ENCODE measurements at regions not wholly inside any gene's neighbourhood (a gene's known extent, or its start where the extent isn't known, plus 50 kb on each side); places are given as distances from the start of the nearest gene placed in this dataset.
"Not testable (repeated sequence)": the region's sequence is repeated elsewhere in the genome, so short reads cannot be mapped to it uniquely, and the experiment has no call there.

GRCh38 chr15:49706805-49707204 is 86.0 kb downstream of the DTWD1 start:
- no peak for DNase-seq (ENCODE audit: low read depth)

DNA sequence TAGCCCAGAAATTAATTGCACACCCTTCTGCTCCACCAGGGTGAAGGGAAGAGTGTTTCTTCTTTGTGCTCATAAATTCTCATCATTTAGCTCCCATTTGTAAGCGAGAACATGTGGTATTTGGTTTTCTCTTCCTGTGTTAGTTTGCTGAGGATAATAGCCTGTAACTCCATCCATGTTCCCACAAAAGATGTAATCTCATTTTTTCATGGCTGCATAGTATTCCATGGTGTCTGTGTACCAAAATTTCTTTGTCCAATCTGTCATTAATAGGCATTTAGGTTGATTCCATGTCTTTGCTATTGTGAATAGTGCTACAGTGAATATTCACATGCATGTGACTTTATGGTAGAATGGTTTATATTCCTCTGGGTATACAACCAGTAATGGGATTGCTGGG is 86.8 kb downstream of the DTWD1 start:
- no peak for DNase-seq (ENCODE audit: low read depth)

GRCh38 chr15:49709646-49710214 is 88.9 kb downstream of the DTWD1 start:
- DNase-seq (ENCODE audit: low read depth), result no peak

DNA sequence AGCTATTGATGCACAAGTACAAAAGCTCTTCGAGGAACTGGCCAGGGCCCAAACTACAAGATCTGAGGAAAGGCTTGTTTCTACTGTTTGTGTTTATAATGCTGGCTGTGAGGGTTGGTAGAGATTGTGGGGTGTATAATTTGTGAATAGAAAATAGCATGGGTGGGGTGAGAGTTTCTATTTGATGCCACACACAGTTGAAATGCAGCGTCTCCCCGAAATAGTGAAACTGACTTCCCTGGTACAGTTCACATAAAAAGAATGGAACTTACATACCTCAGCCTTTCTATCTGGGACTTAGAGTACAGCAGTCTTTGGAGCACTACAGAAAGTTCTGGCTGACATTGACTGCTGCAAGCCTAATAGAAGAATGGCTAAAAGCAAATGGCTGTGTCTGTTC is 91.3 kb downstream of the DTWD1 start:
- DNase-seq (ENCODE audit: low read depth), result no peak

- DNase-seq (ENCODE audit: low read depth), result no peak
These were observed 92.1 kb downstream of the DTWD1 start for GRCh38 chr15:49712846-49713450.

- no peak for DNase-seq (ENCODE audit: low read depth)
These were observed 94.4 kb downstream of the DTWD1 start for GRCh38 chr15:49715211-49715610.

DNA sequence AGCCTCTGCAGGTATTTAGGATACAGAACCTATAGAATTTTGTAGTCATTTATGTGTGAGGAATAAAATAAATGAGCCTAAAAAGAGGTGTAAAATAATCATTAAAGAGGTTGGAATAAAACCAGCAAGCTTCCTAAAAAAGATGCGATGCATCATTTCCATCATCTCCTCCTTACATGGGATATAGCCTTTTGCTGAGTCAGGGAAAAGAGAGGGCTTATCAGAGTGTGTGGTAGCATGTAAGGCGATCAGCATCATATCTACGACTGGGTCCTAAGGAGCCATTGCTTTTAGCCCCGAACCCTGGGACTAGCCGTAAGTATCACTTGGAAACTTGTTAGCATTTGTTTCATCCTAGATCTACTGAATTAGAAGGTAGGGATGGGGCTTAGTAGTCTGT is 94.9 kb downstream of the DTWD1 start:
- DNase-seq (ENCODE audit: low read depth), result no peak

GRCh38 chr15:49718234-49718633 is 97.4 kb downstream of the DTWD1 start:
- DNase-seq (ENCODE audit: low read depth), result peak; percentile 61

GRCh38 chr15:49718846-49719245 is 98.0 kb downstream of the DTWD1 start:
- DNase-seq (ENCODE audit: low read depth), result no peak

DNA sequence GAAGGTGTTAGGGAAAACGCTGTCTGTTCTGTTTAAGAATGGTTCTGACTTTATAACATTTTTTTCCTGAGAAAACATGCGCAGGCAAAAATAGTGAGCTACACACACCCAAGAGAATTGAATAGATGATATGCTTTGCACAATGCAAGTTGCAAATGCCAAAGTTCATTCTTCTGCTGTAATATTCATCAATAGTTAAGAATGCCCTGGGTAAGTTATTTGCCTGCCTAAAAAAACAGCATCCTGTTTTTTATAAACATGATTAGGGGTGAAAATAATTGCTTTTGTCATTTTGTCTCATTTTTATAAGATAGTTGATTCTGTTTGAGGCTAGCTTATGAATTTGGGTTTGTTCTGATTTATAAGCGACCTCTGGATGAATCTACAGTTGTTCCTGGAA is 99.4 kb downstream of the DTWD1 start:
- no peak for DNase-seq (ENCODE audit: low read depth)

DNA sequence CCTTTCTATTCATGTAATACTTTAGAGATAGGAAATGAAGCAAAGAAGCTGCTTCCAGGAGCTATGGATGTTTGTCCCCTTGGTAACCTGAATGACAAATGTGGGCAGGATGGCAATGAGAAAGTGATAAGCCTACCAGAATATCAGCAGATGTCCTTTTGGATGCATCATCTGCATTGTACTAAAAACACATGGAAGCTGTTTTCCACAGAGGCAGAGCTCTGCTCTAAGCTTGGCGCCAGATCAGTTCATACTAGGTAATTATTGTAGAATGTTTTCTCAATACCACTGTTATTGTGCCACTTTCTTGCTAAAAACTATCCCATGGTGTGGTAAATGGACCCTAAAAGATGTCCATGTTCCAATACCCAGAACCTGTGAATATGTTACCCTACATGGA is 100.2 kb downstream of the DTWD1 start:
- no peak for DNase-seq (ENCODE audit: low read depth)

GRCh38 chr15:49721621-49722020 is 100.8 kb downstream of the DTWD1 start:
- DNase-seq (ENCODE audit: low read depth), result no peak

GRCh38 chr15:49723981-49724380 is 103.1 kb downstream of the DTWD1 start:
- no peak for DNase-seq (ENCODE audit: low read depth)

DNA sequence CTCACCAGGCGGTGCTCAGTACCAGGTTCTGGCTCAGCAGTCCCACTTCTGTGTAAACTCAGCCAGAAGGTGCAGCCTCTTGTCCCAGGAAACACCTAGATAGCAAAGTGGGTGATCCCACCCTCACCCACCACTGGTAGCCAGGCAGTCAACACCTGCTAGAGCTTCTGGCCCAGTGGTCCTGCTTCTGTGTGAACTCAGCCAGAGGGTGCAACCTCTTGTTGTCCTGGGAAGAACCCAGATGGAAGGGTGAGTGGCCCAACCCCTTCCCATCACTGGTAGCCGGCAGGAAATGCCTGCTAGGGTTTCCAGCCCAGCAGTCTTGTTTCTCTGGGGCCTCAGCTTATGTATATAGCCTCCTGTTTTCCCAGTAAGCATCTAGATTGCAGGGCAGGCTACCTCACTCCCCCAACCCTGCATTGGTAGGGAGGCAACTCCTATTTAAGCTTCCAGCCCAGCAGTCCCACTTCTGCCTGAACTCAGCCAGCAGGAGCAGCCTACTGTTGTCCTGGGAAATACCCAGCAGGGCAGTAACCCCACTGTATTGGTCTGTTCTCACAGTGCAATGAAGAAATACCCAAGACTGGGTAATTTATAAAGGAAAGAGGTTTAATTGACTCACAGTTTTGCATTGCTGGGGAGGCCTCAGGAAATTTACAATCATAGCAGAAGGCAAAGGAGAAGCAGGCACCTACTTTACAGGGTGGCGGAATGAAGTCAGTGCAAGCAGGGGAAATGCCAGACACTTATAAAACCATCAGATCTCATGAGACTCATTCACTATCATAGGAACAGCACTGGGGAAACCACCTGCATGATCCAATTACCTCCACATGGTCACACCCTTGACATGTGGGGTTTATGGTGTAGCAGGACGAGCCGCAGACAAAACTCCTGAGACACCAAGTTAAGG is 110.6 kb downstream of the DTWD1 start:
- DNase-seq (ENCODE audit: low read depth), result no peak

- DNase-seq (ENCODE audit: low read depth), result not testable (repeated sequence)
These were observed 111.3 kb downstream of the DTWD1 start for GRCh38 chr15:49732109-49732508.

GRCh38 chr15:49734089-49734488 is 113.2 kb downstream of the DTWD1 start:
- not testable (repeated sequence) for DNase-seq (ENCODE audit: low read depth)

DNA sequence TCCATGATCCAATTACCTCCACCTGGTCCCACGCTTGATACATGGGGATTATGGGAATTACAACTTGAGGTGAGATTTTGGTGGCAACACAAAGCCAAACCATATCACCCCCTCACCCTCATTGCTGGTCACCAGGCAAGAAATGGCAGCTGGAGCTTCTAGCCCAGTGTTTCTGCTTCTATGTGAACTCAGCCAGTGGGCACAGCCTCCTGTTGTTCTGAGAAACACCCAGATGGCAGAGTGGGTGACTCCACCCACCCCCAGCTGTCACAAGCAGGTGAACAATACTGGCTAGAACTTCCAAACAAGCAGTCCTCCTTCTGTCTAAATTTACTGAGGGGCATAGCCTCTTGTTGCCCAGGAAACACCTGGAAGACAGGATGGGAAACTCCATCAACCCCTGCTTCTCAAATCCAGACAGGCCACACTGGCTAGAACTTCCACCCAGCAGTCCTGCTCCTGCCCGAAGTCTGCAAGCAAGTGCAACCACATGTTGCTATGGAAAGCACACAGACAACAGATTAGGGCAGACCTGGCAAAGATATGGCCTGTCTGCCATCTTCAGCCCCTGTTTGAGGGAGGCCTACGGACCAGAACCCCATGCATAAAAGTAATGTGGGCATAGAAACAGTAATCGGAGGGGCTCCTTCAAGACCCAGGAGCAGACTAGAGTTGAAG is 114.1 kb downstream of the DTWD1 start:
- DNase-seq (ENCODE audit: low read depth), result no peak

DNA sequence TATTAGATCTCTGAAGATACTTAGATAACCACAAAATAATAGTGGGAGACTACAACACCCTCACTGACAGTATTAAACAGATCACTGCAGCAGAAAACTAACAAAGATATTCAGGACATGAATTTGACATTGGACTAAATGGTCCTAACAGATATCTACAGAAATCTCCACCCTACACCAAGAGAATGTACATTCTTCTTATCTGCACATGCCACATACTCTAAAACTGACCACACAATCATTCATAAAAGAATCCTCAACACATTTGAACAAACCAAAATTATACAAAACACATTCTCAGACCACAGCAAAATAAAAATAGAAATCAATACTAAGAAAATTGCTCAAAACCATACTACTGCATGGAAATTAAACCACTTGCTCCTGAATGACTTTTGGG is 116.3 kb downstream of the DTWD1 start:
- no peak for DNase-seq (ENCODE audit: low read depth)

DNA sequence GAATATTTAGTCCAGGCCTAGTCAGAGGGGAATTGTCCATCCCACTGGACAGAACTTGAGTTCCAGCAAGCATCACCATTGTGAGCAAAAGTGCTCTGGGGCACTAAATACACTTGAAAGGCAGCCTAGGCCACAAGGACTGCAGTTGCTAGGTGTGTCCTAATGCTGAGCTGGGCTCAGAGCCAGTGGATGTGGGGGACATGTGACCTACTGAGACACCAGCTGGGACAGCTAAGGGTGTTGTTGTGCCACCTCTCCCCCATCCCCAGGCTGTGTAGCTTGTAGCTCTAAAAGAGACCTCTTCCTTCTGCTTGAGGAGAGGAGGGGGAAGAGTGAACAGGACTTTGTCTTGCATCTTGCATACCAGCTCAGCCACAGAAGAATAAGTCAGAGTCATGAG is 120.9 kb downstream of the DTWD1 start:
- no peak for DNase-seq (ENCODE audit: low read depth)

GRCh38 chr15:49742381-49742780 is 121.5 kb downstream of the DTWD1 start:
- DNase-seq (ENCODE audit: low read depth), result no peak

DNA sequence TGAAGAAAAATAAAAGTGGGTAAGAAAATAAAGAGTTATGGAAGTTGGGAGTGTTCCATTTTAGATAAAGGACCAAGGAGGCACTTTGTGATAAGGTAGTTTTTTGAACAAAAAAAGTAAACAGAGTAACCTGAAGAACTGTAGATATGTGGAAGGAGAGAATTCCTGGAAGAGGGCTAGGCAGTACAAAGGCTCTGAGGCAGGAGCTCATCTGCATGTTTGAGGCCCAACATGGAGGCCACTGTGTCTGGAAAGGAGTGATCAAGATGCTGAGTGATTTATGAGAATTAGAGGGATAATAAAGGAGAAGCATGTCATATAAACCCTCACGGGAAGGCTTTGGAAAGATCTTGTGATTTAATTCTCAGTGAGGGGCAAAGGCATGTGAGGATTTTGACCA is 126.5 kb downstream of the DTWD1 start:
- DNase-seq (ENCODE audit: low read depth), result no peak

DNA sequence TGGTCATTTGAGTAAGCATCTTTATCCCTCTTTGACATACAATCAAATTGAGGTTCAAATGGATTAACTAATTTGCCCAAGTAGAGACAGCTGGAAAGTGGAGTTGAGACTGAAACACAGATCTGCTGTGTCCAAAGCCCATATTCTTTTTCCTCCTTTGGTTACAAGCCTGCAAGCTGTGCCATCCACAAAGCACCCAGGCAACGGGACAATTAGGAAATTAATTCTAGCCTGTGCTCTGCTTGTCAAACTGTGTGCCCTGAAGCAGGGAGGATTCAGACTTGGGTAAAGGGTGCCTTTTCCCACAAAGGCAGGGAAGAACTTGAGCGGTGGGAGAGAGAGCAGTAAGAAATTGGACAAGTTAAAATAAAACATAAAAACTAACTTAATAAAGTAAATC is 127.9 kb downstream of the DTWD1 start:
- no peak for DNase-seq (ENCODE audit: low read depth)

DNA sequence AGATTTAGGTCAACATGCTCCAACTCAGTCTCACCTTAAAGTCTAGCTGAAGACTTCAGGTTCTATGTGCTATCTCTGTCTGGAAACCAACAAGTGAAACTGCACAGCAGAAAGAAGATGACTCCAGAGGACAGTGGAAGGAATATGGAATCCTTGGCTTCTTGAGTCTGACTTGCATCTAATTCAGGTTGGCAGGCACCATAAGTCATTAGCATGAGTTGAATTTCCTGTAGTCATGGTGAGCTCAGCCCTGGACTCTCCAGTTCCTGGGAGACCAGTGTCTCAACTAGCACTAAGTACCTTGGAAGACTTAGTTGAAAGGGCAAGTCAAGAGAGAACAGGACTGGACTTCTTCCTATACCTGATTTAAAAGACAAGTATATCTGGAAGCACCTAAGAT is 129.7 kb downstream of the DTWD1 start:
- DNase-seq (ENCODE audit: low read depth), result no peak
